ENCODE measurements at regions not wholly inside any gene's neighbourhood (a gene's known extent, or its start where the extent isn't known, plus 50 kb on each side); places are given as distances from the start of the nearest gene placed in this dataset.
"Not testable (repeated sequence)": the region's sequence is repeated elsewhere in the genome, so short reads cannot be mapped to it uniquely, and the experiment has no call there.

- no peak for DNase-seq
These were observed 227.8 kb upstream of the RBBP8 start for GRCh38 chr18:22705328-22705727.

GRCh38 chr18:22706025-22706424 is 227.1 kb upstream of the RBBP8 start:
- DNase-seq, result not testable (repeated sequence)

- no peak for DNase-seq
These were observed 223.7 kb upstream of the RBBP8 start for GRCh38 chr18:22709288-22710060.

- DNase-seq, result no peak
These were observed 222.4 kb upstream of the RBBP8 start for GRCh38 chr18:22710673-22711191.

GRCh38 chr18:22711192-22711685 is 221.9 kb upstream of the RBBP8 start:
- no peak for DNase-seq

- no peak for DNase-seq
These were observed 219.6 kb upstream of the RBBP8 start for GRCh38 chr18:22713511-22713910.

- not testable (repeated sequence) for DNase-seq
These were observed 215.6 kb upstream of the RBBP8 start for GRCh38 chr18:22717536-22717935.

GRCh38 chr18:22723221-22723620 is 209.9 kb upstream of the RBBP8 start:
- no peak for DNase-seq

- DNase-seq, result no peak
These were observed 209.4 kb upstream of the RBBP8 start for GRCh38 chr18:22723773-22724172.

- DNase-seq, result no peak
These were observed 206.7 kb upstream of the RBBP8 start for GRCh38 chr18:22726469-22726868.

- DNase-seq, result no peak
These were observed 205.1 kb upstream of the RBBP8 start for GRCh38 chr18:22728016-22728415.

GRCh38 chr18:22728481-22729105 is 204.5 kb upstream of the RBBP8 start:
- DNase-seq, result no peak

- DNase-seq, result no peak
These were observed 201.7 kb upstream of the RBBP8 start for GRCh38 chr18:22731398-22731797.

- no peak for DNase-seq
These were observed 198.9 kb upstream of the RBBP8 start for GRCh38 chr18:22734105-22734661.

GRCh38 chr18:22734791-22735627 is 198.1 kb upstream of the RBBP8 start:
- no peak for DNase-seq

- DNase-seq, result no peak
These were observed 196.1 kb upstream of the RBBP8 start for GRCh38 chr18:22737054-22737453.

- no peak for DNase-seq
These were observed 194.0 kb upstream of the RBBP8 start for GRCh38 chr18:22739061-22739642.

- DNase-seq, result no peak
These were observed 193.3 kb upstream of the RBBP8 start for GRCh38 chr18:22739789-22740188.

GRCh38 chr18:22741318-22741717 is 191.8 kb upstream of the RBBP8 start:
- DNase-seq, result no peak

- DNase-seq, result no peak
These were observed 190.7 kb upstream of the RBBP8 start for GRCh38 chr18:22742409-22742808.

GRCh38 chr18:22745966-22746365 is 187.2 kb upstream of the RBBP8 start:
- DNase-seq, result no peak

- no peak for DNase-seq
These were observed 181.1 kb upstream of the RBBP8 start for GRCh38 chr18:22752014-22752413.

Data from GF-D8 (cell line).